WTC11 (cell line): ENCODE measurements at regions not wholly inside any gene's neighbourhood (a gene's known extent, or its start where the extent isn't known, plus 50 kb on each side); places are given as distances from the start of the nearest gene placed in this dataset.

Experiments used
- ATAC-seq: fragments of 200-7000 bp; cut with Tn5 transposase; 2 replicates; pipeline ENCODE4 v1.10.0; 2021; ENCODE audit warnings: mild to moderate bottlenecking, moderate library complexity
- CTCF ChIA-PET: fragments of 300-600 bp; sonication (Branson Sonifier 250); formaldehyde crosslinking; loops from one replicate; lab custom pipeline; 2021; ENCODE audit warnings: antibody characterized with exemption; lab: Charles Lee
- POLR2A ChIA-PET: fragments of 350-600 bp; sonication (Branson Sonifier 250); formaldehyde crosslinking; loops from one replicate; lab custom pipeline; 2021; ENCODE audit warnings: antibody characterized with exemption; lab: Charles Lee
- DNase-seq: peaks from one replicate; pipeline ENCODE4 v3.0.0; 2021; ENCODE audit warnings: low spot score
- H3K27ac Mint-ChIP-seq: 2 replicates; pipeline ENCODE4 v1.8.0; 2021; ENCODE audit warnings: mixed read lengths
- H3K27me3 Mint-ChIP-seq: 2 replicates; pipeline ENCODE4 v1.8.0; 2021; ENCODE audit warnings: low read depth, mild to moderate bottlenecking, moderate library complexity, mixed read lengths
- H3K36me3 Mint-ChIP-seq: 2 replicates; pipeline ENCODE4 v1.8.0; 2021; ENCODE audit warnings: mixed read lengths
- H3K4me1 Mint-ChIP-seq: 2 replicates; pipeline ENCODE4 v1.8.0; 2022; ENCODE audit warnings: mixed read lengths
- H3K4me3 Mint-ChIP-seq: 2 replicates; pipeline ENCODE4 v1.8.0; 2021; ENCODE audit warnings: mild to moderate bottlenecking, moderate library complexity, mixed read lengths
- H3K9me3 Mint-ChIP-seq: 2 replicates; pipeline ENCODE4 v1.8.0; 2021; ENCODE audit warnings: mixed read lengths
- E2F4 ChIP-seq: sonication (generic); formaldehyde crosslinking; IDR thresholded peaks from 2 replicates; pipeline ENCODE4 v1.8.1; 2022; ENCODE audit warnings: low read depth, mild to moderate bottlenecking, moderate library complexity, missing genetic modification reagents, borderline replicate concordance
- HMGA2 ChIP-seq: fragments of 250-450 bp; sonication (Bioruptor Pico); IDR thresholded peaks from 2 replicates; pipeline ENCODE4 v1.4.0; 2021; ENCODE audit warnings: mild to moderate bottlenecking, moderate library complexity
- IRF2 ChIP-seq: sonication (generic); formaldehyde crosslinking; IDR thresholded peaks from 2 replicates; pipeline ENCODE4 v1.8.0; 2022; ENCODE audit warnings: low read depth, missing genetic modification reagents, borderline replicate concordance
- MXD4 ChIP-seq: fragments of 250-450 bp; sonication (Bioruptor Pico); IDR thresholded peaks from 2 replicates; pipeline ENCODE4 v1.8.0; 2021; ENCODE audit warnings: mild to moderate bottlenecking, moderate library complexity, borderline replicate concordance
- MYBL2 ChIP-seq: sonication (generic); formaldehyde crosslinking; IDR thresholded peaks from 2 replicates; pipeline ENCODE4 v1.8.1; 2023; ENCODE audit warnings: mild to moderate bottlenecking, moderate library complexity, missing genetic modification reagents
- NFATC4 ChIP-seq: fragments of 250-450 bp; sonication (Bioruptor Pico); IDR thresholded peaks from 2 replicates; pipeline ENCODE4 v1.9.0; 2021; ENCODE audit warnings: mild to moderate bottlenecking
- NFYB ChIP-seq: sonication (generic); formaldehyde crosslinking; conservative IDR thresholded peaks from 2 replicates; pipeline ENCODE4 v1.8.0; 2022; ENCODE audit warnings: low read depth, missing genetic modification reagents
- PRDM15 ChIP-seq: sonication (generic); formaldehyde crosslinking; IDR thresholded peaks from 2 replicates; pipeline ENCODE4 v1.8.0; 2022; ENCODE audit warnings: missing genetic modification reagents
- TEAD4 ChIP-seq: sonication (generic); formaldehyde crosslinking; IDR thresholded peaks from 2 replicates; pipeline ENCODE4 v1.8.0; 2022; ENCODE audit warnings: mild to moderate bottlenecking, missing genetic modification reagents
- ZBTB21 ChIP-seq: sonication (generic); formaldehyde crosslinking; IDR thresholded peaks from 2 replicates; pipeline ENCODE4 v1.8.1; 2023; ENCODE audit warnings: mild to moderate bottlenecking, missing genetic modification reagents, borderline replicate concordance
- TF ChIP-seq, protein P1 (sequence below): sonication (generic); formaldehyde crosslinking; IDR thresholded peaks from 2 replicates; pipeline ENCODE4 v1.8.1; 2023; ENCODE audit warnings: mild to moderate bottlenecking, missing genetic modification reagents, moderate library complexity
- TF ChIP-seq, protein P2 (sequence below): sonication (generic); formaldehyde crosslinking; IDR thresholded peaks from 2 replicates; pipeline ENCODE4 v1.8.1; 2023; ENCODE audit warnings: mild to moderate bottlenecking, missing genetic modification reagents, moderate library complexity
- TF ChIP-seq, protein P3 (sequence below): sonication (generic); formaldehyde crosslinking; IDR thresholded peaks from 2 replicates; pipeline ENCODE4 v1.8.1; 2022; ENCODE audit warnings: low read depth, missing genetic modification reagents, borderline replicate concordance
- TF ChIP-seq, protein P4 (sequence below): sonication (generic); formaldehyde crosslinking; IDR thresholded peaks from 2 replicates; pipeline ENCODE4 v1.8.0; 2023; ENCODE audit warnings: missing genetic modification reagents

- Mint-ChIP-seq H3K27ac (no peak overlapping the region), H3K4me1 (no peaks in the 10 kb centered on the region), H3K36me3 (no peaks in the 10 kb centered on the region)
- CTCF ChIA-PET = no interaction called here
- DNase-seq (no peak), ATAC-seq (no peak)
- POLR2A ChIA-PET = no interaction called here
- TF ChIP-seq, protein P1, sequence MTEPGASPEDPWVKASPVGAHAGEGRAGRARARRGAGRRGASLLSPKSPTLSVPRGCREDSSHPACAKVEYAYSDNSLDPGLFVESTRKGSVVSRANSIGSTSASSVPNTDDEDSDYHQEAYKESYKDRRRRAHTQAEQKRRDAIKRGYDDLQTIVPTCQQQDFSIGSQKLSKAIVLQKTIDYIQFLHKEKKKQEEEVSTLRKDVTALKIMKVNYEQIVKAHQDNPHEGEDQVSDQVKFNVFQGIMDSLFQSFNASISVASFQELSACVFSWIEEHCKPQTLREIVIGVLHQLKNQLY (CRISPR knock-in tag) = no peak
- no peak for TF ChIP-seq MYBL2 (CRISPR knock-in tag)
- TF ChIP-seq, all 79 proteins: peak for 0
- Mint-ChIP-seq H3K4me3 (no peak overlapping the region), H3K27me3 (no peaks in the 10 kb centered on the region), H3K9me3 (no peaks in the 10 kb centered on the region)
Observed at GRCh38 chr12:77535734-77536133, 295.0 kb upstream of the NAV3 start.

DNA sequence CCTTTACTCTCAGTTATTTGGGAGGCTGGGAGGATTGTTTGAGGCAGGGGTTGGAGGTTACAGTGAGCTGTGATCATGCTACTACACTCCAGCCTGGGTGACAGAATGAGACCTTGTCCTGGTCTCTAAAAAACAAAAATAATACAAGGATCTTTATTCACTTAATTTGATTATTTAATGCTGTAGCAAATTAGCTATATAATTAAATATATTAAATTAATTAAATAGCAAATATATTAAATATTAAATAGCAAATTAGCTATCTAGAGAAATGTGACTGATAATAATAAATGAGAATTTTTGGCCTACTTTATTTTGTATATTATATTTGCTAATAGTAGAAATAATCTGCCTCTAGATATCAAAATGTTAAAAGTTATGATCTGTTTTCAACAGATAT lies 298.8 kb upstream of the NAV3 start:
- ATAC-seq (no peak), DNase-seq (no peak)
- Mint-ChIP-seq H3K36me3 (peaks cover 8% of the 10 kb centered on the region), H3K27ac (no peak overlapping the region), H3K4me3 (no peak overlapping the region), H3K27me3 (no peaks in the 10 kb centered on the region), H3K4me1 (no peaks in the 10 kb centered on the region), H3K9me3 (peaks cover 22% of the 10 kb centered on the region)
- CTCF ChIA-PET = no interaction called here
- TF ChIP-seq NFYB (CRISPR knock-in tag) = no peak
- TF ChIP-seq HMGA2 (CRISPR knock-in tag) = peak; percentile 91
- POLR2A ChIA-PET = no interaction called here

DNA sequence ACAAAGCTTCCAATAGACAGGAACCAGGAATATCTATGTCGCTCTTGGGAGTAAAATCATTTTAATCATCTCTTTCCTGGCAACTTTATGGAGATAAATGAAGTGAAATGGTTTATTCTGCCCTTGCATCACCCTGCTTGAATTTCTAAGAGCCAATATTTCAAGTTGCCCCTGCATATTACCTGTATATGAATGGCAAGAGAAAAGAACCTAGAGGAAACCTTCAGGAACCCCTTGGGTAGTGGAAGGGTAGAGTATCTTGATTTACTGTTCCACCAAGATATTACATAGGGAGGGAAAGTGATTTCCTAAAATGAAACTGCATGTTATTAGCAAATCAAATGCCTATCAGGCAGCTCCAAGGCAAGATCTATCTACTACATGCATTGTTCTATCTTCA lies 308.4 kb upstream of the NAV3 start:
- H3K4me1 Mint-ChIP-seq = no peaks in the 10 kb centered on the region
- no peak for TF ChIP-seq NFATC4 (CRISPR knock-in tag)
- no peak for TF ChIP-seq E2F4 (CRISPR knock-in tag)
- no peak for TF ChIP-seq TEAD4 (CRISPR knock-in tag)
- TF ChIP-seq, protein P2, sequence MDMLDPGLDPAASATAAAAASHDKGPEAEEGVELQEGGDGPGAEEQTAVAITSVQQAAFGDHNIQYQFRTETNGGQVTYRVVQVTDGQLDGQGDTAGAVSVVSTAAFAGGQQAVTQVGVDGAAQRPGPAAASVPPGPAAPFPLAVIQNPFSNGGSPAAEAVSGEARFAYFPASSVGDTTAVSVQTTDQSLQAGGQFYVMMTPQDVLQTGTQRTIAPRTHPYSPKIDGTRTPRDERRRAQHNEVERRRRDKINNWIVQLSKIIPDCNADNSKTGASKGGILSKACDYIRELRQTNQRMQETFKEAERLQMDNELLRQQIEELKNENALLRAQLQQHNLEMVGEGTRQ (CRISPR knock-in tag) = no peak
- TF ChIP-seq MYBL2 (CRISPR knock-in tag) = no peak
- TF ChIP-seq IRF2 (CRISPR knock-in tag) = no peak
- TF ChIP-seq PRDM15 (CRISPR knock-in tag) = no peak
- no peak for TF ChIP-seq ZBTB21
- TF ChIP-seq, protein P3, sequence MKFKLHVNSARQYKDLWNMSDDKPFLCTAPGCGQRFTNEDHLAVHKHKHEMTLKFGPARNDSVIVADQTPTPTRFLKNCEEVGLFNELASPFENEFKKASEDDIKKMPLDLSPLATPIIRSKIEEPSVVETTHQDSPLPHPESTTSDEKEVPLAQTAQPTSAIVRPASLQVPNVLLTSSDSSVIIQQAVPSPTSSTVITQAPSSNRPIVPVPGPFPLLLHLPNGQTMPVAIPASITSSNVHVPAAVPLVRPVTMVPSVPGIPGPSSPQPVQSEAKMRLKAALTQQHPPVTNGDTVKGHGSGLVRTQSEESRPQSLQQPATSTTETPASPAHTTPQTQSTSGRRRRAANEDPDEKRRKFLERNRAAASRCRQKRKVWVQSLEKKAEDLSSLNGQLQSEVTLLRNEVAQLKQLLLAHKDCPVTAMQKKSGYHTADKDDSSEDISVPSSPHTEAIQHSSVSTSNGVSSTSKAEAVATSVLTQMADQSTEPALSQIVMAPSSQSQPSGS (CRISPR knock-in tag) = no peak
- TF ChIP-seq, protein P4, sequence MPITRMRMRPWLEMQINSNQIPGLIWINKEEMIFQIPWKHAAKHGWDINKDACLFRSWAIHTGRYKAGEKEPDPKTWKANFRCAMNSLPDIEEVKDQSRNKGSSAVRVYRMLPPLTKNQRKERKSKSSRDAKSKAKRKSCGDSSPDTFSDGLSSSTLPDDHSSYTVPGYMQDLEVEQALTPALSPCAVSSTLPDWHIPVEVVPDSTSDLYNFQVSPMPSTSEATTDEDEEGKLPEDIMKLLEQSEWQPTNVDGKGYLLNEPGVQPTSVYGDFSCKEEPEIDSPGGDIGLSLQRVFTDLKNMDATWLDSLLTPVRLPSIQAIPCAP (CRISPR knock-in tag) = no peak
- TF ChIP-seq MXD4 (CRISPR knock-in tag) = no peak
- H3K27me3 Mint-ChIP-seq = no peaks in the 10 kb centered on the region
- no peak overlapping the region for H3K27ac Mint-ChIP-seq
- CTCF ChIA-PET = no interaction called here
- POLR2A ChIA-PET = no interaction called here
- peaks cover 5% of the 10 kb centered on the region for H3K9me3 Mint-ChIP-seq
- no peak overlapping the region for H3K4me3 Mint-ChIP-seq
- peaks cover 3% of the 10 kb centered on the region; the same call in 1 of the 2 replicates for H3K36me3 Mint-ChIP-seq
- DNase-seq (no peak), ATAC-seq (no peak)
